H9 (cell line): ENCODE measurements at regions not wholly inside any gene's neighbourhood (a gene's known extent, or its start where the extent isn't known, plus 50 kb on each side); places are given as distances from the start of the nearest gene placed in this dataset.

Source experiments
- DNase-seq: peaks from one replicate; pipeline ENCODE4 v3.0.0-alpha.2; 2017
- H2AFZ ChIP-seq: one replicate; pipeline ENCODE4 v1.6.1; 2013; ENCODE audit warnings: mild to moderate bottlenecking, low read length, control low read depth, moderate library complexity
- H2AK5ac ChIP-seq: 2 replicates; pipeline ENCODE4 v1.6.1; 2013; ENCODE audit warnings: low read length, control low read depth, mixed read lengths; ENCODE audit not compliant: insufficient read length
- H2BK120ac ChIP-seq: one replicate; pipeline ENCODE4 v1.6.1; 2013; ENCODE audit warnings: low read depth, mild to moderate bottlenecking, low read length, control low read depth, inconsistent platforms; ENCODE audit not compliant: poor library complexity, severe bottlenecking
- H2BK12ac ChIP-seq: 2 replicates; pipeline ENCODE4 v1.6.1; 2013; ENCODE audit warnings: low read length, control low read depth, mixed read lengths, low read depth; ENCODE audit not compliant: insufficient read length
- H2BK15ac ChIP-seq: 2 replicates; pipeline ENCODE4 v1.6.1; 2013; ENCODE audit warnings: low read depth, low read length, control low read depth
- H2BK20ac ChIP-seq: one replicate; pipeline ENCODE4 v1.6.1; 2013; ENCODE audit warnings: low read depth, mild to moderate bottlenecking, low read length, control low read depth, inconsistent platforms; ENCODE audit not compliant: poor library complexity, severe bottlenecking
- H2BK5ac ChIP-seq: 2 replicates; pipeline ENCODE4 v1.6.1; 2013; ENCODE audit warnings: low read length, control low read depth, mixed read lengths; ENCODE audit not compliant: insufficient read length
- H3K14ac ChIP-seq: 2 replicates; pipeline ENCODE4 v1.6.1; 2013; ENCODE audit warnings: low read length, control low read depth; ENCODE audit not compliant: insufficient read depth
- H3K18ac ChIP-seq: 2 replicates; pipeline ENCODE4 v1.6.1; 2013; ENCODE audit warnings: low read depth, mild to moderate bottlenecking, mixed read lengths, low read length, control low read depth; ENCODE audit not compliant: insufficient read length
- H3K23ac ChIP-seq: 2 replicates; pipeline ENCODE4 v1.6.1; 2013; ENCODE audit warnings: low read length, control low read depth, mixed read lengths, low read depth; ENCODE audit not compliant: insufficient read length
- H3K23me2 ChIP-seq: 2 replicates; pipeline ENCODE4 v1.6.1; 2013; ENCODE audit warnings: low read depth, mild to moderate bottlenecking, mixed read lengths, low read length, control low read depth; ENCODE audit not compliant: insufficient read length, poor library complexity, severe bottlenecking
- H3K27ac ChIP-seq: 2 replicates; pipeline ENCODE4 v1.5.1; 2013; ENCODE audit warnings: low read length, control low read depth, mixed read lengths, low read depth; ENCODE audit not compliant: insufficient read length
- H3K27me3 ChIP-seq: 2 replicates; pipeline ENCODE4 v1.6.1; 2013; ENCODE audit warnings: low read length, control low read depth, inconsistent platforms; ENCODE audit not compliant: insufficient read depth
- H3K4ac ChIP-seq: 2 replicates; pipeline ENCODE4 v1.6.1; 2013; ENCODE audit warnings: low read depth, mild to moderate bottlenecking, control low read depth, inconsistent platforms, low read length, moderate library complexity
- H3K4me1 ChIP-seq: 2 replicates; pipeline ENCODE4 v1.6.1; 2013; ENCODE audit warnings: low read length, control low read depth, inconsistent platforms; ENCODE audit not compliant: insufficient read depth
- H3K4me2 ChIP-seq: 2 replicates; pipeline ENCODE4 v1.6.1; 2013; ENCODE audit warnings: low read length, control low read depth, mixed read lengths; ENCODE audit not compliant: insufficient read length, insufficient read depth
- H3K56ac ChIP-seq: 2 replicates; pipeline ENCODE4 v1.6.1; 2013; ENCODE audit warnings: low read depth, mild to moderate bottlenecking, mixed read lengths, low read length, control low read depth; ENCODE audit not compliant: insufficient read length
- H3K79me1 ChIP-seq: 2 replicates; pipeline ENCODE4 v1.6.1; 2013; ENCODE audit warnings: low read depth, mild to moderate bottlenecking, moderate library complexity, low read length, control low read depth, inconsistent platforms; ENCODE audit not compliant: insufficient read depth, poor library complexity, severe bottlenecking
- H3K79me2 ChIP-seq: 2 replicates; pipeline ENCODE4 v1.6.1; 2013; ENCODE audit warnings: low read length, control low read depth, inconsistent platforms; ENCODE audit not compliant: insufficient read depth
- H3K9ac ChIP-seq: 2 replicates; pipeline ENCODE4 v1.6.1; 2013; ENCODE audit warnings: low read length, control low read depth, mixed read lengths; ENCODE audit not compliant: insufficient read length; ENCODE audit errors: extremely low read depth
- H3K9me3 ChIP-seq: one replicate; pipeline ENCODE4 v1.6.1; 2013; ENCODE audit warnings: low read depth, low read length, inconsistent platforms; ENCODE audit not compliant: control insufficient read depth
- H3T11ph ChIP-seq: one replicate; pipeline ENCODE4 v1.6.1; 2013; ENCODE audit warnings: mild to moderate bottlenecking, low read length, control low read depth, inconsistent platforms
- H4K20me1 ChIP-seq: one replicate; pipeline ENCODE4 v1.6.1; 2013; ENCODE audit not compliant: control insufficient read depth, insufficient read length, insufficient read depth
- H4K5ac ChIP-seq: 2 replicates; pipeline ENCODE4 v1.6.1; 2013; ENCODE audit warnings: low read depth, mild to moderate bottlenecking, mixed read lengths, low read length, control low read depth; ENCODE audit not compliant: insufficient read length
- H4K8ac ChIP-seq: replicated peaks from 2 replicates; pipeline ENCODE4 v1.6.1; 2013; ENCODE audit warnings: low read length, control low read depth, mixed read lengths, low read depth; ENCODE audit not compliant: insufficient read length
- H4K91ac ChIP-seq: 2 replicates; pipeline ENCODE4 v1.6.1; 2013; ENCODE audit warnings: low read depth, mild to moderate bottlenecking, moderate library complexity, mixed read lengths, low read length, control low read depth; ENCODE audit not compliant: insufficient read length
- H3K27ac Mint-ChIP-seq, 3 experiments: 2 replicates in 2 of 3; 3 replicates in 1 of 3; pipeline ENCODE4 v1.8.0; 2020 to 2021; ENCODE audit warnings: mixed read lengths in 3 of 3, mild to moderate bottlenecking in 1 of 3, moderate library complexity in 1 of 3
- H3K27me3 Mint-ChIP-seq: 2 replicates; pipeline ENCODE4 v1.8.0; 2021; ENCODE audit warnings: low read depth, mild to moderate bottlenecking, moderate library complexity, mixed read lengths
- H3K36me3 Mint-ChIP-seq, 3 experiments: 2 replicates in 2 of 3; 3 replicates in 1 of 3; pipeline ENCODE4 v1.8.0; 2020 to 2021; ENCODE audit warnings: low read depth in 3 of 3, mixed read lengths in 3 of 3; ENCODE audit not compliant: insufficient read depth in 1 of 3
- H3K4me1 Mint-ChIP-seq, 2 experiments: 2 replicates each; pipeline ENCODE4 v1.8.0; 2020; ENCODE audit warnings: mixed read lengths in 2 of 2
- H3K4me3 Mint-ChIP-seq, 2 experiments: 2 replicates in 1 of 2; 3 replicates in 1 of 2; pipeline ENCODE4 v1.8.0; 2020 to 2021; ENCODE audit warnings: mild to moderate bottlenecking in 2 of 2, mixed read lengths in 2 of 2, moderate library complexity in 1 of 2
- H3K9me3 Mint-ChIP-seq, 2 experiments: 2 replicates in 1 of 2; 3 replicates in 1 of 2; pipeline ENCODE4 v1.8.0; 2020; ENCODE audit warnings: mild to moderate bottlenecking in 2 of 2, mixed read lengths in 2 of 2, moderate library complexity in 1 of 2
- CTCF ChIP-seq: fragments of 200-600 bp; sonication (generic); conservative IDR thresholded peaks from 3 replicates; pipeline ENCODE4 v1.8.0; 2021; ENCODE audit warnings: antibody characterized with exemption, mild to moderate bottlenecking
- WGBS: extraction: QIAGEN DNeasy Blood & Tissue Kit; methylation state at CpG from one replicate; pipeline ENCODE4 v1.1.7; 2013; ENCODE audit warnings: missing lambda C conversion rate, low lambda C conversion rate, mixed read lengths; ENCODE audit not compliant: insufficient read length; ENCODE audit errors: extremely low coverage; 5-methylcytosine and 5-hydroxymethylcytosine counted together

- H3K23me2 ChIP-seq: no peaks in the 10 kb centered on the region
- no peak overlapping the region for H3T11ph ChIP-seq
- H2AK5ac ChIP-seq: no peak overlapping the region
- H3K9me3 ChIP-seq: no peaks in the 10 kb centered on the region
- H4K20me1 ChIP-seq: no peaks in the 10 kb centered on the region
- no peak overlapping the region for H2AFZ ChIP-seq
- no peak overlapping the region for H4K8ac ChIP-seq
- no peaks in the 10 kb centered on the region for H3K4me1 ChIP-seq
- no peak overlapping the region for H3K27ac ChIP-seq
- no peak overlapping the region for H3K4me2 ChIP-seq
- no peak for TF ChIP-seq CTCF
- no peaks in the 10 kb centered on the region for H3K79me1 ChIP-seq
- H3K14ac ChIP-seq: no peak overlapping the region
- H3K9ac ChIP-seq: no peak overlapping the region
- no peak overlapping the region for H4K5ac ChIP-seq
- H3K23ac ChIP-seq: no peak overlapping the region
- Mint-ChIP-seq H3K4me1 (no peaks in the 10 kb centered on the region), H3K27me3 (no peaks in the 10 kb centered on the region; the same call in 1 of the 2 replicates), H3K9me3 (no peaks in the 10 kb centered on the region), H3K27ac (no peak overlapping the region), H3K36me3 (no peaks in the 10 kb centered on the region), H3K4me3 (no peak overlapping the region)
- H2BK15ac ChIP-seq: no peak overlapping the region
- no peaks in the 10 kb centered on the region for H3K27me3 ChIP-seq
- DNase-seq: no peak
- H3K56ac ChIP-seq: no peak overlapping the region
- no peak overlapping the region for H2BK20ac ChIP-seq
- H2BK5ac ChIP-seq: no peak overlapping the region
- H2BK12ac ChIP-seq: no peak overlapping the region
- no peak overlapping the region for H4K91ac ChIP-seq
- H3K4ac ChIP-seq: no peak overlapping the region
- no peaks in the 10 kb centered on the region for H3K79me2 ChIP-seq
- no peak overlapping the region for H2BK120ac ChIP-seq
- no peak overlapping the region for H3K18ac ChIP-seq
- no CpG with 5 or more reads among the region's 5 CpGs for WGBS
These were observed 129.6 kb downstream of the ZWINT start for GRCh38 chr10:56231436-56231835.
